ENCODE measurements at regions not wholly inside any gene's neighbourhood (a gene's known extent, or its start where the extent isn't known, plus 50 kb on each side); places are given as distances from the start of the nearest gene placed in this dataset.
"Not testable (repeated sequence)": the region's sequence is repeated elsewhere in the genome, so short reads cannot be mapped to it uniquely, and the experiment has no call there.

DNA sequence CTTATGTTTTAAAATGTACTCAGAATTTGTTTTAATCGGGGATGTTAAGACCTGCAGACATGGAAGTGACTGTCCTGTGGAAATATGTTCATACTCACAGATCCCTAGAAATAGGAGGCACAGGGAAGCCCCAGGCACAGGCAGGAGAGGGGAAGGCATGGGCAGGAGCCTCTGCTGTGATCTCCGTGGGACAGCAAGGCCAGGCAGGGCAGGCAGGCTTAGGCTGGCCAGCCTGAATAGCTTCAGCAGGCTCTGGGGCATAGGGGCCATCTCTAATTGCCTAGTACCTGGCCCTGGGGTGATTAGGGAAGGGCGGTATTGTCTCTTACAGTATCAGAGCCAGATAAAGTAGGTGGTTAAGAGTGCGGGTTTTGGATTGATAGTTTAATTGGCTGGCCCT lies 59.8 kb upstream of the PLEKHG4B start:
- DNase-seq (ENCODE audit: low read depth), result no peak
- no peak overlapping the region for H3K4me3 ChIP-seq (ENCODE audit: low read depth, low read length)
- TF ChIP-seq, protein P1, sequence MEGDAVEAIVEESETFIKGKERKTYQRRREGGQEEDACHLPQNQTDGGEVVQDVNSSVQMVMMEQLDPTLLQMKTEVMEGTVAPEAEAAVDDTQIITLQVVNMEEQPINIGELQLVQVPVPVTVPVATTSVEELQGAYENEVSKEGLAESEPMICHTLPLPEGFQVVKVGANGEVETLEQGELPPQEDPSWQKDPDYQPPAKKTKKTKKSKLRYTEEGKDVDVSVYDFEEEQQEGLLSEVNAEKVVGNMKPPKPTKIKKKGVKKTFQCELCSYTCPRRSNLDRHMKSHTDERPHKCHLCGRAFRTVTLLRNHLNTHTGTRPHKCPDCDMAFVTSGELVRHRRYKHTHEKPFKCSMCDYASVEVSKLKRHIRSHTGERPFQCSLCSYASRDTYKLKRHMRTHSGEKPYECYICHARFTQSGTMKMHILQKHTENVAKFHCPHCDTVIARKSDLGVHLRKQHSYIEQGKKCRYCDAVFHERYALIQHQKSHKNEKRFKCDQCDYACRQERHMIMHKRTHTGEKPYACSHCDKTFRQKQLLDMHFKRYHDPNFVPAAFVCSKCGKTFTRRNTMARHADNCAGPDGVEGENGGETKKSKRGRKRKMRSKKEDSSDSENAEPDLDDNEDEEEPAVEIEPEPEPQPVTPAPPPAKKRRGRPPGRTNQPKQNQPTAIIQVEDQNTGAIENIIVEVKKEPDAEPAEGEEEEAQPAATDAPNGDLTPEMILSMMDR (conservative IDR thresholded peaks at IDR 0.05; ENCODE audit: low read depth, low read length), result no peak

DNA sequence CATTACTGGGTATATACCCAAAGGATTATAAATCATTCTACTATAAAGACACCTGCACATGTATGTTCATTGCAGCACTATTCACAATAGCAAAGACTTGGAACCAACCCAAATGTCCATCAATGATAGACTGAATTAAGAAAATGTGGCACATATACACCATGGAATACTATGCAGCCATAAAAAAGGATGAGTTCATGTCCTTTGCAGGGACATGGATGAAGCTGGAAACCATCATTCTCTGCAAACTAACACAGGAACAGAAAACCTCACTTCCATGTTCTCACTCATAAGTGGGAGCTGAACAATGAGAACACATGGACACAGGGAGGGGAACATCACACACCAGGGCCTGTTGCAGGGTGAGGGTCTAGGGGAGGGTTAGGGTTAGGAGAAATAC lies 56.4 kb upstream of the PLEKHG4B start:
- DNase-seq (ENCODE audit: low read depth), result not testable (repeated sequence)

DNA sequence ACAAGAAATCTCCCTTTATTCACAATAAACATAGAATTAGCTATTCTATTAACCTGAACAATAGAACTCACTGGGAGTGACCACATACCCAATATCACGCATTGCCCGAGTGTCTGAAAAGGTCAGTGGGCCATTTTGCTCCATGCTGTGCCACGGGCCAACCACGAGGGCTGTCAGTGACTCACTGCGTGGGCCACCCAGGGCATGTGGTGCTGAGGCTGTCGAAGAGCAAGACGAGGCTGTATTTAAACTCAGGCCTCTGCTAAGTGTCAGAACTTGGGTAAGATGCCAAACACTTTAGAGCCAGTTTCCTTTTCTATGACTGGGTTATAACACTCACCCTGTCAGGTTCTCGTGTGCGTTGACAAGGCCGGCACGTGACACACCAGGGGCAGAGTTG lies 54.8 kb upstream of the PLEKHG4B start:
- not testable (repeated sequence) for H3K4me3 ChIP-seq (ENCODE audit: low read depth, low read length); DNase-seq (ENCODE audit: low read depth)

More for the DNA sequence above, 56.4 kb upstream of the PLEKHG4B start:
- H3K4me3 ChIP-seq (ENCODE audit: low read depth, low read length), result not testable (repeated sequence)

DNA sequence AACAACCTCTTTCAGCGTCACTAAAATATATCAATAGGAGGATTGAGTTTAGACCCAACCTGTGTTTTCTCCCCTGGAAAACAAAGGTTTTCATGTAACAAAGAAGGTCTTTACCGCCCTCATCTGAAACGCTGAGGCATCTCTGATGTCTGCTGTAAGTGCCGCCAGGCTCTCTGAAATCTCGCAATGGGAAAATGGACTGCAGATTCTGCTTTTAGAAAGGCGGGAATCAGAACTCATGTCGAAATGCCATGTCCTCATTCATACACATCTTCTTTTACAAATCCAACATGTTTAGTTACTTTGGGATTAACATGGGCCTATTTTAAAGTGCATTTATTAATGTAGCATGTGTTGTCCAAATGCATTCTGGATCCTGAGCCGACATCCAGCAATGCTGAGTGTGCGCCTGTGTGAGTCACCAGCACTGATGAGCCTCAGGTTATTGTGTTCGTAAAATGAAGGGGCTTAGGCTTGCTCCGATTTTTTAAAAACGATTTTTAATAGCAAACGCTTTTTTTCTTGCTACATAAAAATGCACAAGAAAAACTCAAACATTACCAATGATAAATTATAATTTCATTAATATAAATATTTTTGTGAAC lies 51.9 kb upstream of the PLEKHG4B start:
- TF ChIP-seq, protein P1 (conservative IDR thresholded peaks at IDR 0.05; ENCODE audit: low read depth, low read length), result no peak
- H3K4me3 ChIP-seq (ENCODE audit: low read depth, low read length), result no peak overlapping the region
- DNase-seq (ENCODE audit: low read depth), result no peak

All from choroid plexus epithelial cell (primary cell).